Breast epithelium (tissue), 4 donors: ENCODE measurements at regions not wholly inside any gene's neighbourhood (a gene's known extent, or its start where the extent isn't known, plus 50 kb on each side); places are given as distances from the start of the nearest gene placed in this dataset.

Source experiments
- DNase-seq, 2 donors: peaks; one replicate each; pipeline ENCODE4 v3.0.0-alpha.2; 2019; ENCODE audit warnings: low spot score in 2 of 2
- H3K27ac ChIP-seq, 2 donors: fragments of 200-600 bp; sonication (generic) in 1 of 2; one replicate each; pipeline ENCODE4 v1.5.1; 2016 to 2019; ENCODE audit warnings: mild to moderate bottlenecking in 1 of 2
- H3K27me3 ChIP-seq, 2 donors: fragments of 200-600 bp; sonication (generic) in 1 of 2; one replicate each; pipeline versions ENCODE4 v1.5.1 to v1.6.0; 2017 to 2019; ENCODE audit warnings: control low read depth in 1 of 2, mild to moderate bottlenecking in 1 of 2
- H3K36me3 ChIP-seq: fragments of 200-600 bp; one replicate; pipeline ENCODE4 v1.5.1; 2019
- H3K4me1 ChIP-seq, 2 donors: fragments of 200-600 bp; sonication (generic); one replicate each; pipeline ENCODE4 v1.5.1; 2016 to 2019; ENCODE audit warnings: control low read depth in 1 of 2
- H3K4me3 ChIP-seq, 3 donors: fragments of 200-600 bp; sonication (generic); 1 replicate in 2 of 3; 2 replicates in 1 of 3; pipeline ENCODE4 v1.5.1; 2016 to 2019; ENCODE audit warnings: mild to moderate bottlenecking in 3 of 3, moderate library complexity in 2 of 3
- H3K9me3 ChIP-seq, 2 donors: fragments of 200-600 bp; sonication (generic) in 1 of 2; one replicate each; pipeline ENCODE4 v1.5.1; 2016 to 2019; ENCODE audit warnings: control low read depth in 1 of 2
- POLR2A ChIP-seq: fragments of 450-650 bp; IDR thresholded peaks from one replicate; pipeline ENCODE4 v1.6.1; 2016; ENCODE audit warnings: antibody characterized with exemption, mild to moderate bottlenecking, moderate library complexity
- POLR2AphosphoS5 ChIP-seq, 3 donors: sonication (generic); formaldehyde crosslinking; IDR thresholded peaks; one replicate each; pipeline ENCODE4 v1.6.1; 2017; ENCODE audit warnings: antibody characterized with exemption in 3 of 3
- intact Hi-C: fragments of 100-400 bp; cut with DNase I; formaldehyde crosslinking; loops from one replicate; pipeline ENCODE4 v1.15.1; 2023; ENCODE audit warnings: low total_unique reads
- TF ChIP-seq, protein P1 (sequence below), 3 donors: fragments of 450-650 bp; IDR thresholded peaks; one replicate each; pipeline ENCODE4 v1.5.1; 2016 to 2017; ENCODE audit warnings: antibody characterized with exemption in 3 of 3, mild to moderate bottlenecking in 3 of 3, moderate library complexity in 3 of 3

DNA sequence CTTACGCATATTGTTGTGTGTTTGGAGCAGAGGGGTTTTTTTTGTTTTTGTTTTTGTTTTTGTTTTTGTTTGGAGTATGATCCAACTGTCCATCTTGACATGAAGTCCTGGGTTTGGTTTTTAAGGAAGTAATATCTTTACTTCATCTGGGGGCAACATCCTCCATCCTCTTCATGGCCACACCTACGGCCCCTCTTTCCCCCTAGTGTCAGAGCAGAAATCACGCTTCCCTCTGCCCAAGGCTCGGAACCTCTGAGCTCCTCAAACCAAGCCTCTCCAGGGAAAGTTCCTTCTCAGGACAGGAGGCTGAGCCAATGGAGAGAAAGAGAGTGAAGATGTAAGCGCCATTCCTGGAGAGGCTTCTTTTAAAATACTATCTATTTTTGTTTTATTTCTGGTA lies 58.6 kb upstream of the PDX1 start:
- Histone ChIP-seq H3K4me1 (no peaks in the 10 kb centered on the region), H3K4me3 (no peak overlapping the region), H3K27ac (no peak overlapping the region), H3K36me3 (no peaks in the 10 kb centered on the region), H3K9me3 (no peaks in the 10 kb centered on the region), H3K27me3 (peaks cover 0 to 47% of the 10 kb centered on the region in 2 donors)
- intact Hi-C loops, result no loop called here
- DNase-seq, result no peak
- TF ChIP-seq POLR2AphosphoS5 (IDR thresholded peaks at IDR 0.05) (no peak), POLR2A (no peak)
- TF ChIP-seq, protein P1, sequence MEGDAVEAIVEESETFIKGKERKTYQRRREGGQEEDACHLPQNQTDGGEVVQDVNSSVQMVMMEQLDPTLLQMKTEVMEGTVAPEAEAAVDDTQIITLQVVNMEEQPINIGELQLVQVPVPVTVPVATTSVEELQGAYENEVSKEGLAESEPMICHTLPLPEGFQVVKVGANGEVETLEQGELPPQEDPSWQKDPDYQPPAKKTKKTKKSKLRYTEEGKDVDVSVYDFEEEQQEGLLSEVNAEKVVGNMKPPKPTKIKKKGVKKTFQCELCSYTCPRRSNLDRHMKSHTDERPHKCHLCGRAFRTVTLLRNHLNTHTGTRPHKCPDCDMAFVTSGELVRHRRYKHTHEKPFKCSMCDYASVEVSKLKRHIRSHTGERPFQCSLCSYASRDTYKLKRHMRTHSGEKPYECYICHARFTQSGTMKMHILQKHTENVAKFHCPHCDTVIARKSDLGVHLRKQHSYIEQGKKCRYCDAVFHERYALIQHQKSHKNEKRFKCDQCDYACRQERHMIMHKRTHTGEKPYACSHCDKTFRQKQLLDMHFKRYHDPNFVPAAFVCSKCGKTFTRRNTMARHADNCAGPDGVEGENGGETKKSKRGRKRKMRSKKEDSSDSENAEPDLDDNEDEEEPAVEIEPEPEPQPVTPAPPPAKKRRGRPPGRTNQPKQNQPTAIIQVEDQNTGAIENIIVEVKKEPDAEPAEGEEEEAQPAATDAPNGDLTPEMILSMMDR (IDR thresholded peaks at IDR 0.05), result no peak

DNA sequence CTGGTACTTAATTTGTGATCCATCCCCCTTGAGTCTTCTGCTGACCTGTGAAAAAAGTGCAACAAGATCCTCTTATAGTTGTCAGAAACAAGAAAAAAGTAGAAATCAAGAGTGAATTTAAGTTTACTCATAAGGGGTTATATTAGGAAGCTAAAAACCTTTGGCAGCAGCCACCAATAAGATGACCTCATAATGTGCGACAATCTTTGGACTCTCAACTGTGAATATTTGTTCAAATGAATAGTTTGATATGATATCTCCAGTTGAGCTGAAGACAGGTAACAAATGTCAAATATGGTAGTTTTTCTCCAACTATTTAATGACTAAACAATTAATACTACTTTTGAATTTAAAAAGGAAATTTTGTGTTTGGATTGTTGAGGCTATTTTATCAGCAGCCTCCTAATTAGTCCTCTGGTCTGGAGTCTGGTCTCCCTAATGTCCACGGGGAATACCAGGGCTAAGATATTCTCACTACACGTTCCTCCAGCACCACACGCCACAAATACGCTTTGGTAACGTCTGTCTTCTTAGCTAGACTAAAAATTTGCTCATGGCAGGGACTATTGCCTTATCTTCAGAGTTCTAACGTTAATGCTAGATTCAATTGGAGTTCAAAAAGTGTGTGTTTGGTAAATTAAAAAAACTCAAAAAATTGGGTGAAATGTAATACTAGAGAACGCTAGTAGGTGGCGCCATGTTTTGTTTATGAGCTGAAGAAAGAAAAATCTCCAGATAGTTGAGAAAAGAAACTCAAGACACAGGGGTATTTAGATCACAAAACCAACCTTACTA lies 51.0 kb upstream of the PDX1 start:
- DNase-seq, result no peak
- Histone ChIP-seq H3K27me3 (peaks cover 0 to 9% of the 10 kb centered on the region in 2 donors), H3K27ac (no peak overlapping the region), H3K4me3 (no peak overlapping the region), H3K36me3 (no peaks in the 10 kb centered on the region), H3K9me3 (no peaks in the 10 kb centered on the region), H3K4me1 (no peaks in the 10 kb centered on the region)
- no peak for TF ChIP-seq POLR2AphosphoS5 (IDR thresholded peaks at IDR 0.05)
- TF ChIP-seq, protein P1 (IDR thresholded peaks at IDR 0.05), result peak in 1 of 3 donors; percentile 12
- intact Hi-C loops, result no loop called here

DNA sequence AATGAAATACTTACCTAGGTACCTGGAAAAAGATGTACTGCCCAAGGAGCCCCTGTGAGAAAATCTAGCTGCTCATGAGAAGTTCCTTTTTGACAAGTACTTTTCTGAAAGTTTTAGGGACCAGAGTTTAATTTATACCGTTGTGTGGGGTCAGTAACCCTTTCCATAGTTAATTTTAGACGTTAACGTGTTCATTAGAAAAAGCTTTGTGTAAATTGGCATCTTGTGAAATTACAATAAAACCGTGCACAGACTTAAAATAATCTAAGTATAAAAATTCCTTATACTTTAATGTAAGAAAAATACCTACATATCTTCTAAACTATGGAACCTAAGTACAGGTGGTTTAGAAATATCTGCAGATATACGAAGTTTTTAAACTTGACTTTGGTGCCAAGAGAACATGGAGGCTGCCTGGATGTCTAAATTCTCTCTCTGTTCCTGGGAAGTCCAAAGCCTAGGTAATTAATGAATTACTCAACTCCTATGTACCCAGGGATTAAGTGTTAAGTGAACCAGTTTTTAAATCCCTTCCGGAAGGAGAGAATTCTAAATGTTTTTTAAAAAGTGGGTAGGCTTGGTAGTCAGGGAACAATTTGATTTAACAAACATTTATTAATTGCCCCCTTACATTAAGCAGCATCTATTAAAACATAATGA lies 50.2 kb upstream of the PDX1 start:
- Histone ChIP-seq H3K27ac (no peak overlapping the region), H3K36me3 (no peaks in the 10 kb centered on the region), H3K4me3 (no peak overlapping the region), H3K9me3 (no peaks in the 10 kb centered on the region), H3K4me1 (no peaks in the 10 kb centered on the region), H3K27me3 (peaks cover 0 to 7% of the 10 kb centered on the region in 2 donors)
- intact Hi-C loops, result no loop called here
- DNase-seq, result no peak
- TF ChIP-seq, protein P1 (IDR thresholded peaks at IDR 0.05), result no peak
- TF ChIP-seq POLR2A, result no peak
